ENCODE measurements at regions not wholly inside any gene's neighbourhood (a gene's known extent, or its start where the extent isn't known, plus 50 kb on each side); places are given as distances from the start of the nearest gene placed in this dataset.

- no peak for ATAC-seq (ENCODE audit: poor library complexity)
- no peak for DNase-seq
- intact Hi-C loops (cut with DNase I): no loop called here
Measured at GRCh38 chr3:168983046-168983445, 680.5 kb downstream of the MECOM start.

- intact Hi-C loops (cut with DNase I): no loop called here
- no peak for DNase-seq
- ATAC-seq (ENCODE audit: poor library complexity): no peak
Measured at GRCh38 chr3:168981396-168981795, 682.1 kb downstream of the MECOM start.

GRCh38 chr3:168977716-168978374 is 685.7 kb downstream of the MECOM start:
- ATAC-seq (ENCODE audit: poor library complexity): no peak

GRCh38 chr3:168976969-168977368 is 686.5 kb downstream of the MECOM start:
- intact Hi-C loops (cut with DNase I): no loop called here
- no peak for ATAC-seq (ENCODE audit: poor library complexity)
- DNase-seq: no peak

More at GRCh38 chr3:168977716-168978374, 685.7 kb downstream of the MECOM start:
- no peak for DNase-seq
- intact Hi-C loops (cut with DNase I): no loop called here

- no peak for ATAC-seq (ENCODE audit: poor library complexity)
- DNase-seq: no peak
- intact Hi-C loops (cut with DNase I): no loop called here
Measured at GRCh38 chr3:168975576-168975975, 687.9 kb downstream of the MECOM start.

- intact Hi-C loops (cut with DNase I): no loop called here
- ATAC-seq (ENCODE audit: poor library complexity) (no peak), DNase-seq (no peak)
Measured at GRCh38 chr3:168974617-168975403, 688.7 kb downstream of the MECOM start.

- no peak for ATAC-seq (ENCODE audit: poor library complexity)
- intact Hi-C loops (cut with DNase I): no loop called here
- DNase-seq: no peak
Measured at GRCh38 chr3:168973897-168974296, 689.6 kb downstream of the MECOM start.

GRCh38 chr3:168973206-168973605 is 690.3 kb downstream of the MECOM start:
- no peak for ATAC-seq (ENCODE audit: poor library complexity)
- DNase-seq: no peak
- intact Hi-C loops (cut with DNase I): no loop called here

- ATAC-seq (ENCODE audit: poor library complexity) (no peak), DNase-seq (no peak)
- intact Hi-C loops (cut with DNase I): no loop called here
Measured at GRCh38 chr3:168968609-168969008, 694.9 kb downstream of the MECOM start.

- DNase-seq (no peak), ATAC-seq (ENCODE audit: poor library complexity) (no peak)
- intact Hi-C loops (cut with DNase I): no loop called here
Measured at GRCh38 chr3:168964736-168965135, 698.8 kb downstream of the MECOM start.

GRCh38 chr3:168961271-168961670 is 702.2 kb downstream of the MECOM start:
- no peak for ATAC-seq (ENCODE audit: poor library complexity)
- no peak for DNase-seq
- intact Hi-C loops (cut with DNase I): no loop called here

- ATAC-seq (ENCODE audit: poor library complexity) (no peak), DNase-seq (no peak)
- intact Hi-C loops (cut with DNase I): no loop called here
Measured at GRCh38 chr3:168959731-168960130, 703.8 kb downstream of the MECOM start.

- intact Hi-C loops (cut with DNase I): no loop called here
- ATAC-seq (ENCODE audit: poor library complexity) (no peak), DNase-seq (no peak)
Measured at GRCh38 chr3:168958466-168958865, 705.0 kb downstream of the MECOM start.

GRCh38 chr3:168956076-168956475 is 707.4 kb downstream of the MECOM start:
- DNase-seq (no peak), ATAC-seq (ENCODE audit: poor library complexity) (no peak)
- intact Hi-C loops (cut with DNase I): no loop called here

GRCh38 chr3:168952551-168952950 is 711.0 kb downstream of the MECOM start:
- ATAC-seq (ENCODE audit: poor library complexity) (no peak), DNase-seq (no peak)
- intact Hi-C loops (cut with DNase I): no loop called here

- intact Hi-C loops (cut with DNase I): no loop called here
- DNase-seq: no peak
- no peak for ATAC-seq (ENCODE audit: poor library complexity)
Measured at GRCh38 chr3:168951884-168952283, 711.6 kb downstream of the MECOM start.

- DNase-seq (no peak), ATAC-seq (ENCODE audit: poor library complexity) (no peak)
- intact Hi-C loops (cut with DNase I): no loop called here
Measured at GRCh38 chr3:168951368-168951767, 712.1 kb downstream of the MECOM start.

GRCh38 chr3:168950622-168951021 is 712.9 kb downstream of the MECOM start:
- DNase-seq (no peak), ATAC-seq (ENCODE audit: poor library complexity) (no peak)
- intact Hi-C loops (cut with DNase I): no loop called here

GRCh38 chr3:168939651-168940238 is 723.8 kb downstream of the MECOM start:
- intact Hi-C loops (cut with DNase I): no loop called here
- DNase-seq (no peak), ATAC-seq (ENCODE audit: poor library complexity) (no peak)

GRCh38 chr3:168933614-168934013 is 729.9 kb downstream of the MECOM start:
- intact Hi-C loops (cut with DNase I): no loop called here
- DNase-seq (no peak), ATAC-seq (ENCODE audit: poor library complexity) (no peak)

All from Right ventricle myocardium superior (tissue), 1 donor.